Mesothelial cell of epicardium (in vitro differentiated cells): ENCODE measurements at regions not wholly inside any gene's neighbourhood (a gene's known extent, or its start where the extent isn't known, plus 50 kb on each side); places are given as distances from the start of the nearest gene placed in this dataset.

ENCODE experiments used
- DNase-seq, 2 experiments: peaks; one replicate each; pipeline ENCODE4 v3.0.0; 2021; ENCODE audit warnings: low spot score in 2 of 2; ENCODE audit not compliant: unreplicated experiment in 2 of 2
- H3K27ac Mint-ChIP-seq: 2 replicates; pipeline ENCODE4 v1.8.0; 2021; ENCODE audit warnings: mixed read lengths
- H3K27me3 Mint-ChIP-seq: 2 replicates; pipeline ENCODE4 v1.8.0; 2021; ENCODE audit warnings: low read depth, mixed read lengths
- H3K36me3 Mint-ChIP-seq: 2 replicates; pipeline ENCODE4 v1.8.0; 2021; ENCODE audit warnings: mixed read lengths
- H3K4me1 Mint-ChIP-seq: 2 replicates; pipeline ENCODE4 v1.8.0; 2021; ENCODE audit warnings: mixed read lengths
- H3K4me3 Mint-ChIP-seq: 2 replicates; pipeline ENCODE4 v1.8.0; 2021; ENCODE audit warnings: mild to moderate bottlenecking, moderate library complexity, mixed read lengths
- H3K9me3 Mint-ChIP-seq: 2 replicates; pipeline ENCODE4 v1.8.0; 2021; ENCODE audit warnings: mixed read lengths
- TF ChIP-seq, protein P1 (sequence below): fragments of 200-600 bp; sonication (generic); IDR thresholded peaks from one replicate; pipeline ENCODE4 v1.5.0; 2021; ENCODE audit warnings: antibody characterized with exemption; ENCODE audit not compliant: unreplicated experiment

DNA sequence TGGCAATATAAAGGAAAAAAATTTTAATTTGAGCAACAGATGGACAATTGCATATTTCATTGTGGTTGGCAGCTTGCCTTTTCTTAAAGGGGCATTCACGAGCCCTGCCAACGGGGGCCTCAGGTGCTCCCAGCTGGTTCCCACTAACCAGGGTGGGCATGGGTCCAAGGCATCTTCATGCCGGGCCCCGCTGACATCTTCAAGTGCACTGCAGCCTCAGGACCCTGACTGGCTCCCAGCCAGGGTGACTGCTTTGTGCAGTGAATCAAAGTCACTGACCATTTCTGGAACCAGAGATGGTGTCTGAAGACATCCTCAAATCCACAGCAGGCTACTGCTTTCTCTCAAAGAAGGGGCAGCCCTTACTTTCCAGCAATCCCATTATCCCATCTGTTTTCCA is 275.2 kb upstream of the MGMT start:
- H3K27ac Mint-ChIP-seq: no peak overlapping the region
- H3K36me3 Mint-ChIP-seq: no peaks in the 10 kb centered on the region
- peaks cover 24% of the 10 kb centered on the region for H3K27me3 Mint-ChIP-seq
- H3K9me3 Mint-ChIP-seq: peaks cover 16% of the 10 kb centered on the region
- H3K4me1 Mint-ChIP-seq: no peaks in the 10 kb centered on the region
- DNase-seq: no peak
- H3K4me3 Mint-ChIP-seq: no peak overlapping the region
- TF ChIP-seq, protein P1, sequence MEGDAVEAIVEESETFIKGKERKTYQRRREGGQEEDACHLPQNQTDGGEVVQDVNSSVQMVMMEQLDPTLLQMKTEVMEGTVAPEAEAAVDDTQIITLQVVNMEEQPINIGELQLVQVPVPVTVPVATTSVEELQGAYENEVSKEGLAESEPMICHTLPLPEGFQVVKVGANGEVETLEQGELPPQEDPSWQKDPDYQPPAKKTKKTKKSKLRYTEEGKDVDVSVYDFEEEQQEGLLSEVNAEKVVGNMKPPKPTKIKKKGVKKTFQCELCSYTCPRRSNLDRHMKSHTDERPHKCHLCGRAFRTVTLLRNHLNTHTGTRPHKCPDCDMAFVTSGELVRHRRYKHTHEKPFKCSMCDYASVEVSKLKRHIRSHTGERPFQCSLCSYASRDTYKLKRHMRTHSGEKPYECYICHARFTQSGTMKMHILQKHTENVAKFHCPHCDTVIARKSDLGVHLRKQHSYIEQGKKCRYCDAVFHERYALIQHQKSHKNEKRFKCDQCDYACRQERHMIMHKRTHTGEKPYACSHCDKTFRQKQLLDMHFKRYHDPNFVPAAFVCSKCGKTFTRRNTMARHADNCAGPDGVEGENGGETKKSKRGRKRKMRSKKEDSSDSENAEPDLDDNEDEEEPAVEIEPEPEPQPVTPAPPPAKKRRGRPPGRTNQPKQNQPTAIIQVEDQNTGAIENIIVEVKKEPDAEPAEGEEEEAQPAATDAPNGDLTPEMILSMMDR: no peak

DNA sequence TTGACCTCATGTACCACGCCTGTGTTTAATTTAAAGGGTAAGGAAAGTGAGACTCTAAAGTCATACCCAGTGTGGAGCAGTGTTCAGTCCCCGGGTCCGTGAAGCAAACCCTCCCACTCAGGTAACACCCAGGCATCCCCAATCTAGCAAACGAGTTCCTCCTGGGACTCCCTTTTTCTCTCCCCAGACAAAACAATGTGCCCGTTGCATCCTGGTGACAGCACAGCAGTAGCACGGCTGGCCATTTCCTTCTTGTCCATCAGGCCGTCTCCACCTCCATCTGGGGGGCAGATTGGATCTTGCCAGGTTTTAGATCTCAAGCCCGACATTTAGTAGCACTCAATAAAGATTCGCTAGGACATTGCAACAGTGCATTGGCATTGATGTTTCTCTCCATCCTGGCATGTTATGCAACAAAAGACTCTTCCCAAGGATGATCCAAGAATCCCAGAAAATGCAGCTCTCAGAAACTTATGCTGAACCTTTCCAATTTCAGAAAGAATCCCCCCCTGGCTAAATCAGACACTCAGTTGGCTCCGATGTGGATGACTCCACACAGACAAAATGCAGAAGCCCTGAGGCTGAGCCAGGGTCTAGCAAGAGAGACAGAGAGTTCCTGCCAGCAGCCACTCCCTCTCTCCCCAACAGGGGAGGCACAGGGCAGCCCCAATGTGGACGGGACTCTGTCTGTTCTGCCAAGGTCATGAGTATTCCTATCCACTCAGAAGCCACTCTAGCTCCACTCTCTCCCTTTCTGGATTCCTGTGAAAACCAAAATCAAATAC is 274.5 kb upstream of the MGMT start:
- DNase-seq: no peak
- H3K4me3 Mint-ChIP-seq: no peak overlapping the region
- TF ChIP-seq, protein P1: no peak
- peaks cover 24% of the 10 kb centered on the region for H3K27me3 Mint-ChIP-seq
- H3K27ac Mint-ChIP-seq: no peak overlapping the region
- peaks cover 9% of the 10 kb centered on the region for H3K9me3 Mint-ChIP-seq
- no peaks in the 10 kb centered on the region for H3K36me3 Mint-ChIP-seq
- H3K4me1 Mint-ChIP-seq: no peaks in the 10 kb centered on the region

DNA sequence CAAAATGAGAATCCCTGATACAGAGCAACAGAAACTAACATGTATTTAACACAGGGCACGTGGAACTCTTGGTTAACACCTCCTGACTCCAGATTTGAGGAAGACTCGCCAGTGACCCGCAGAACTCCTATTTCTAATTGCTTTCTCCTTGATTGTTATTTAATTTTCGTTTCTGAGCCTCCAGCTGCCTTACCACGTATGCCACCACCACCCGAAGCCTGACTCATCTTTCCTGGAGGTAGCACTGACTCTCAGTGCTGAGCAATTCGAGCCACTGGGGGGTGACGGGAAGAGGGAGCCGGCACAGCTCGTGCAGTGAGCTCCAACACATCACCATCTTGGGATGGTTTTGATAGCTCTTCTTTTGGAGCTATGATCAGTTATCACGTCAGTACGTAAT is 273.9 kb upstream of the MGMT start:
- no peak for DNase-seq
- H3K27ac Mint-ChIP-seq: no peak overlapping the region

DNA sequence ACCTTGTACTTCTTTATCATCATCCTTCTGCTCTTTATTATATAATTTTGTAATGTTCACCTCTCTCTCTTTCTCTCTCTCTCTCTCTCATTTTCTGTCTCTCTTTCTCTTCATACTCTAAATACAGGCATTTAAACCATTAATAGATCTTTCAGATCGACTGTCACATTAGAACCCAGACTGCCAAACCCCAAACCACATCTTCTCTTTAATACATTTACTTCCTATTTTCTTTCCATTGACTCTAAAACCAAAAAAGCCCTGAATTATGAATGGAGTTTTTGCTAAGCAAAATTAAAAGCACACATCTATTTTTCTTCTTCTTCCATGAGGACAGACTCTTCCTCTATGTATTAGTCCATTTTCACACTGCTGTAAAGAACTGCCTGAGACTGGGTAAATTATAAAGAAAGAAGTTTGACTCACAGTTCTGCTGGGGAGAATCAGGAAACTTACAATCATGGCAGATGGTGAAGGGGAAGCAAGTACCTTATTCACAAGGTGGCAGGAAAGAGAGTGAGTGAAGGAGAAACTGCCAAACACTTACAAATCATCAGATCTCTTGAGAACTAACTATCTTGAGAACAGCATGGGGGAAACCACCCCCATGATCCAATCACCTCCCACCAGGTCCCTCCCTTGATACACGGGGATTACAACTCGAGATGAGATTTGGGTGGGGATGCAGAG is 272.7 kb upstream of the MGMT start:
- H3K27ac Mint-ChIP-seq: no peak overlapping the region
- no peaks in the 10 kb centered on the region for H3K36me3 Mint-ChIP-seq
- no peaks in the 10 kb centered on the region for H3K9me3 Mint-ChIP-seq
- H3K27me3 Mint-ChIP-seq: peaks cover 24% of the 10 kb centered on the region
- H3K4me1 Mint-ChIP-seq: no peaks in the 10 kb centered on the region
- no peak for DNase-seq
- TF ChIP-seq, protein P1: no peak
- H3K4me3 Mint-ChIP-seq: no peak overlapping the region

More for the DNA sequence above, 273.9 kb upstream of the MGMT start:
- H3K36me3 Mint-ChIP-seq: no peaks in the 10 kb centered on the region
- no peak overlapping the region for H3K4me3 Mint-ChIP-seq
- H3K9me3 Mint-ChIP-seq: peaks cover 3% of the 10 kb centered on the region
- no peaks in the 10 kb centered on the region for H3K4me1 Mint-ChIP-seq
- H3K27me3 Mint-ChIP-seq: peaks cover 24% of the 10 kb centered on the region
- TF ChIP-seq, protein P1: no peak

DNA sequence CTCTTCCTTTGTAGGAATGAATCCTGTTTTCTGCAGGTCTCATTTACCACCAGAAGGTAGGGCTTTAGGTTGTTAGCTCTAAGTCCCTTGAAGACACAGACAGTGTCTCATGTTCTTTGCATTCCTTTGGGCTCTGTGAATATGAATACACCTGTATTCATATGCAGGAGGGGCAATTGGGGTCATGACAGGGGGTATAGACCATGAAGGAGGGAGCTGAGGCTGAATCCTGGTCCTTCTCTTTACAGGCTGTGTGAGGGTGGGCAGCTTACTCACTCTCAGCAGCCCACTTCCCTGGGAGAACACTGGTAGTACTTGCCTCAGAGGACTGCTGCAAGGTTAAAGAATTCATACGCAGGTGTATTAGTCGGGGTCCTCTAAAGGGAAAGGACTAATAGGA is 267.2 kb upstream of the MGMT start:
- H3K27me3 Mint-ChIP-seq: peaks cover 7% of the 10 kb centered on the region
- peaks cover 13% of the 10 kb centered on the region for H3K9me3 Mint-ChIP-seq
- no peaks in the 10 kb centered on the region for H3K4me1 Mint-ChIP-seq
- TF ChIP-seq, protein P1: no peak
- H3K4me3 Mint-ChIP-seq: no peak overlapping the region
- no peaks in the 10 kb centered on the region for H3K36me3 Mint-ChIP-seq
- H3K27ac Mint-ChIP-seq: no peak overlapping the region
- no peak for DNase-seq
